Fibroblast of mammary gland (primary cell): ENCODE measurements at regions not wholly inside any gene's neighbourhood (a gene's known extent, or its start where the extent isn't known, plus 50 kb on each side); places are given as distances from the start of the nearest gene placed in this dataset.

Experiments used
- DNase-seq: peaks from one replicate; pipeline ENCODE4 v3.0.0-alpha.2; 2010; ENCODE audit warnings: low read depth
- H3K4me3 ChIP-seq: 2 replicates; pipeline ENCODE4 v1.5.1; 2011; ENCODE audit warnings: low read depth, mild to moderate bottlenecking, low read length, moderate library complexity; ENCODE audit not compliant: control insufficient read depth
- CTCF ChIP-seq: conservative IDR thresholded peaks from 2 replicates; pipeline ENCODE4 v1.5.1; 2011; ENCODE audit warnings: low read depth, low read length, inconsistent platforms; ENCODE audit not compliant: control insufficient read depth, insufficient read depth

GRCh38 chr21:28272272-28272992 is 720.2 kb downstream of the LTN1 start:
- peak; percentile 31 for DNase-seq
- no peak for TF ChIP-seq CTCF
- H3K4me3 ChIP-seq: no peak overlapping the region

- H3K4me3 ChIP-seq: no peak overlapping the region
- no peak for DNase-seq
- no peak for TF ChIP-seq CTCF
These were observed 723.5 kb downstream of the LTN1 start for GRCh38 chr21:28269173-28269572.

- no peak for DNase-seq
- no peak for TF ChIP-seq CTCF
- H3K4me3 ChIP-seq: no peak overlapping the region
These were observed 724.0 kb downstream of the LTN1 start for GRCh38 chr21:28268685-28269084.

- TF ChIP-seq CTCF: no peak
- no peak overlapping the region for H3K4me3 ChIP-seq
- DNase-seq: no peak
These were observed 725.2 kb downstream of the LTN1 start for GRCh38 chr21:28267449-28267848.

GRCh38 chr21:28266061-28266460 is 726.6 kb downstream of the LTN1 start:
- H3K4me3 ChIP-seq: no peak overlapping the region
- no peak for DNase-seq
- TF ChIP-seq CTCF: no peak

GRCh38 chr21:28263974-28264373 is 728.7 kb downstream of the LTN1 start:
- no peak for DNase-seq
- no peak overlapping the region for H3K4me3 ChIP-seq
- TF ChIP-seq CTCF: no peak

- H3K4me3 ChIP-seq: no peak overlapping the region
- DNase-seq: peak; percentile 19
- TF ChIP-seq CTCF: no peak
These were observed 731.4 kb downstream of the LTN1 start for GRCh38 chr21:28261298-28261697.
